HL-60 (cell line): ENCODE measurements at regions not wholly inside any gene's neighbourhood (a gene's known extent, or its start where the extent isn't known, plus 50 kb on each side); places are given as distances from the start of the nearest gene placed in this dataset.

Source experiments
- POLR2AphosphoS5 ChIP-seq: IDR thresholded peaks from 2 replicates; pipeline ENCODE4 v1.6.1; 2012; ENCODE audit warnings: low read depth
- SPI1 ChIP-seq: IDR thresholded peaks from 2 replicates; pipeline ENCODE4 v1.6.1; 2012; ENCODE audit warnings: low read depth, mild to moderate bottlenecking, borderline replicate concordance
- TF ChIP-seq, protein P1 (sequence below): IDR thresholded peaks from one replicate; pipeline ENCODE4 v1.5.1; 2011; ENCODE audit warnings: low read length, control low read depth, inconsistent platforms; ENCODE audit not compliant: insufficient read depth
- TF ChIP-seq, protein P2 (sequence below): IDR thresholded peaks from 2 replicates; pipeline ENCODE4 v1.6.1; 2012; ENCODE audit warnings: low read depth; ENCODE audit not compliant: insufficient replicate concordance

DNA sequence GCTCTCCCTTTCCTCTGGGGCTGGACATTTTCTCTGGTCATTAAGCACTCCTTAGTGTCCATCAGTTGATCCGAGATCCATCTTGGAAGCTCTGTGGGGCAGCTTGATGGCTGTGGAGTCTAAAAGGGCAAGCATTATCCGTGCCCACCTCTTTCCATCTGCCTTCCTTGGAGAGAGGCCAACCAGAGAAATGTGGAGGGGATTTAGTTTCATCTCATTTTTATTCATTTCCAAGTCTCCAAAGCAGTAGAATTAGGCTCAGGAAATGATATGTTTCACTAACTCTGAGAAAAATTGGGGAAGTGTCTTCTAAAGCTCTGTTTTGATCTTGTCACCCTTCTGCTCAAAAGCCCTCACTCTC lies 95.9 kb upstream of the KLHL25 start:
- TF ChIP-seq, protein P1, sequence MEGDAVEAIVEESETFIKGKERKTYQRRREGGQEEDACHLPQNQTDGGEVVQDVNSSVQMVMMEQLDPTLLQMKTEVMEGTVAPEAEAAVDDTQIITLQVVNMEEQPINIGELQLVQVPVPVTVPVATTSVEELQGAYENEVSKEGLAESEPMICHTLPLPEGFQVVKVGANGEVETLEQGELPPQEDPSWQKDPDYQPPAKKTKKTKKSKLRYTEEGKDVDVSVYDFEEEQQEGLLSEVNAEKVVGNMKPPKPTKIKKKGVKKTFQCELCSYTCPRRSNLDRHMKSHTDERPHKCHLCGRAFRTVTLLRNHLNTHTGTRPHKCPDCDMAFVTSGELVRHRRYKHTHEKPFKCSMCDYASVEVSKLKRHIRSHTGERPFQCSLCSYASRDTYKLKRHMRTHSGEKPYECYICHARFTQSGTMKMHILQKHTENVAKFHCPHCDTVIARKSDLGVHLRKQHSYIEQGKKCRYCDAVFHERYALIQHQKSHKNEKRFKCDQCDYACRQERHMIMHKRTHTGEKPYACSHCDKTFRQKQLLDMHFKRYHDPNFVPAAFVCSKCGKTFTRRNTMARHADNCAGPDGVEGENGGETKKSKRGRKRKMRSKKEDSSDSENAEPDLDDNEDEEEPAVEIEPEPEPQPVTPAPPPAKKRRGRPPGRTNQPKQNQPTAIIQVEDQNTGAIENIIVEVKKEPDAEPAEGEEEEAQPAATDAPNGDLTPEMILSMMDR = no peak
- TF ChIP-seq POLR2AphosphoS5 (no peak), SPI1 (peak; percentile 70)
- TF ChIP-seq, protein P2, sequence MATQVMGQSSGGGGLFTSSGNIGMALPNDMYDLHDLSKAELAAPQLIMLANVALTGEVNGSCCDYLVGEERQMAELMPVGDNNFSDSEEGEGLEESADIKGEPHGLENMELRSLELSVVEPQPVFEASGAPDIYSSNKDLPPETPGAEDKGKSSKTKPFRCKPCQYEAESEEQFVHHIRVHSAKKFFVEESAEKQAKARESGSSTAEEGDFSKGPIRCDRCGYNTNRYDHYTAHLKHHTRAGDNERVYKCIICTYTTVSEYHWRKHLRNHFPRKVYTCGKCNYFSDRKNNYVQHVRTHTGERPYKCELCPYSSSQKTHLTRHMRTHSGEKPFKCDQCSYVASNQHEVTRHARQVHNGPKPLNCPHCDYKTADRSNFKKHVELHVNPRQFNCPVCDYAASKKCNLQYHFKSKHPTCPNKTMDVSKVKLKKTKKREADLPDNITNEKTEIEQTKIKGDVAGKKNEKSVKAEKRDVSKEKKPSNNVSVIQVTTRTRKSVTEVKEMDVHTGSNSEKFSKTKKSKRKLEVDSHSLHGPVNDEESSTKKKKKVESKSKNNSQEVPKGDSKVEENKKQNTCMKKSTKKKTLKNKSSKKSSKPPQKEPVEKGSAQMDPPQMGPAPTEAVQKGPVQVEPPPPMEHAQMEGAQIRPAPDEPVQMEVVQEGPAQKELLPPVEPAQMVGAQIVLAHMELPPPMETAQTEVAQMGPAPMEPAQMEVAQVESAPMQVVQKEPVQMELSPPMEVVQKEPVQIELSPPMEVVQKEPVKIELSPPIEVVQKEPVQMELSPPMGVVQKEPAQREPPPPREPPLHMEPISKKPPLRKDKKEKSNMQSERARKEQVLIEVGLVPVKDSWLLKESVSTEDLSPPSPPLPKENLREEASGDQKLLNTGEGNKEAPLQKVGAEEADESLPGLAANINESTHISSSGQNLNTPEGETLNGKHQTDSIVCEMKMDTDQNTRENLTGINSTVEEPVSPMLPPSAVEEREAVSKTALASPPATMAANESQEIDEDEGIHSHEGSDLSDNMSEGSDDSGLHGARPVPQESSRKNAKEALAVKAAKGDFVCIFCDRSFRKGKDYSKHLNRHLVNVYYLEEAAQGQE = no peak
